Ectodermal cell (in vitro differentiated cells): ENCODE measurements at regions not wholly inside any gene's neighbourhood (a gene's known extent, or its start where the extent isn't known, plus 50 kb on each side); places are given as distances from the start of the nearest gene placed in this dataset.
"Not testable (repeated sequence)": the region's sequence is repeated elsewhere in the genome, so short reads cannot be mapped to it uniquely, and the experiment has no call there.

Experiments
- H3K27ac ChIP-seq: 2 replicates; pipeline ENCODE4 v1.7.0; 2013; ENCODE audit warnings: mild to moderate bottlenecking, low read depth, low read length; ENCODE audit not compliant: insufficient read depth, poor library complexity, severe bottlenecking
- H3K27me3 ChIP-seq: 2 replicates; pipeline ENCODE4 v1.7.0; 2013; ENCODE audit warnings: mild to moderate bottlenecking, low read length; ENCODE audit not compliant: insufficient read depth, control insufficient read depth, poor library complexity, severe bottlenecking
- H3K36me3 ChIP-seq: one replicate; pipeline ENCODE4 v1.7.0; 2013; ENCODE audit warnings: low read length; ENCODE audit not compliant: control insufficient read depth, insufficient read depth
- H3K4me1 ChIP-seq: one replicate; pipeline ENCODE4 v1.7.0; 2013; ENCODE audit warnings: low read length; ENCODE audit not compliant: control insufficient read depth, insufficient read depth
- H3K4me3 ChIP-seq: 2 replicates; pipeline ENCODE4 v1.7.0; 2013; ENCODE audit warnings: low read depth, low read length, control low read depth; ENCODE audit not compliant: insufficient read depth
- H3K9me3 ChIP-seq: 2 replicates; pipeline ENCODE4 v1.7.0; 2013; ENCODE audit warnings: mild to moderate bottlenecking, low read length, moderate library complexity; ENCODE audit not compliant: control insufficient read depth
- WGBS, 2 experiments: methylation state at CpG; one replicate each; pipeline ENCODE4 v1.1.7; 2013; ENCODE audit warnings: missing lambda C conversion rate in 2 of 2; 5-methylcytosine and 5-hydroxymethylcytosine counted together

DNA sequence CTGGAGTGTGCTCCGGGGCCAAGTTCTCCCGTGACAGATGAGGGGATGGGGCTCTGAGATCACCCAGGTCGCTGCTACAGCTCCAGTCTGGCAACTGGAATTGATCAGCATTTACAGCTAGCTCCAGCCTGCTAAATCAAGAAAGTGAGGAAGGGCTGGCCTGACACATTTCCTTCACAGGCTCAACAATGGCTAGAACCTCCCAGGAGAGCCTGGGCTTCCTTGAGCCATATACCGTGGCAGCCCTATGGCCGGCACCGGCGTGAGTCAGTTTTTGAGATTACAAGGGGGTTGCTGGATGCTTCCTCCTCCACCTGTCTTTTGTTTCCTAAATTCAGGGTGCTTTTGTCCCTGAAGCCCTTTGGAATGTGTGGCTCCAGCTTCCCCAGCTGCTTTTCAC lies 104.2 kb downstream of the ETS2 start:
- no peaks in the 10 kb centered on the region for H3K9me3 ChIP-seq
- 88 to 93% methylated on average over 7 of the region's 7 CpGs for WGBS, 2 experiments
- no peaks in the 10 kb centered on the region for H3K36me3 ChIP-seq
- H3K4me1 ChIP-seq, result peaks cover 18% of the 10 kb centered on the region
- H3K4me3 ChIP-seq, result no peak overlapping the region
- peaks cover 16% of the 10 kb centered on the region for H3K27me3 ChIP-seq
- no peak overlapping the region for H3K27ac ChIP-seq

DNA sequence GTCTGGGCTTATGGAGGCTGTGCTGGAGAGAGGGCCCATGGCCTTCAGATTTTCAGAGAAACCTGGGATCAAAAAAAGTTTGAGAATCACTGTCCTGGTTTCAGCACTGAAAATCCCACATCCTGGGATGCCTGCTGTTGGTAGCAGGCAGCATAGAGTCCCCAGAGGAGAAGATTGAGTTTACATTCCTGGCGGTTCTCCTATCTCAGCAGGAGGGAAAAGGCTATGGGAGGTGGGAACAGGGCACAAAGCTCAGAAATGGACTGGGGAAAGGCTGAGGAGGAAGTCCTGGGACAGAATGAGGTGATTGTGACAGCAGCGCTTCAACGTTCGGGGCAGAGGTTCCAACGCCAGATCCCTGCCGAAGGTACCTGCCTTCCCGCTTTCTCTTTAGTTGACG lies 103.4 kb downstream of the ETS2 start:
- Histone ChIP-seq H3K27ac (no peak overlapping the region), H3K4me3 (no peak overlapping the region)
- WGBS, 2 experiments, result 91 to 92% methylated on average over 8 of the region's 8 CpGs

DNA sequence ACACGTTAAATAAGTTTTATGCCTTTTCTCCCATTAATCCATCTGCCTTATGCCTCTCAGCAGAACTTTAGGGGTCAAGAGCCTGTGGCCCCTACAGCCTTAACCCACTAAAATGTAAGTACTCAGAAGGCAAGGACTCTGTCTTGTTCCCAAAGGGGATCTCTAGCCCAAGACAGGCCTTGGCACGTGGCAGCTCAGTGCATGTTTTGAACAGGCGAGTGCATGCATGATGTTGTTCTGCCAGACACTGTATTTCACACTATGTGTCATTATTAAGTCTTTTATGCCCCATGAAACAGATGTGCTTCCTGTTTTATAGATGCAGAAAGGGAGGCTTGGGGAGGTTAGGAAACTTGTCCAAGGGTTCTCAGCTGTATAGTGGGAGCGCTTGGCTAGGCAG lies 102.8 kb downstream of the ETS2 start:
- H3K27ac ChIP-seq, result no peak overlapping the region
- H3K4me3 ChIP-seq, result no peak overlapping the region
- peaks cover 12% of the 10 kb centered on the region for H3K27me3 ChIP-seq
- H3K4me1 ChIP-seq, result peaks cover 12% of the 10 kb centered on the region
- 88 to 90% methylated on average over 4 of the region's 4 CpGs for WGBS, 2 experiments
- no peaks in the 10 kb centered on the region for H3K36me3 ChIP-seq
- H3K9me3 ChIP-seq, result no peaks in the 10 kb centered on the region

More for the DNA sequence above, 103.4 kb downstream of the ETS2 start:
- Histone ChIP-seq H3K4me1 (peaks cover 12% of the 10 kb centered on the region), H3K27me3 (peaks cover 16% of the 10 kb centered on the region), H3K9me3 (no peaks in the 10 kb centered on the region), H3K36me3 (no peaks in the 10 kb centered on the region)

DNA sequence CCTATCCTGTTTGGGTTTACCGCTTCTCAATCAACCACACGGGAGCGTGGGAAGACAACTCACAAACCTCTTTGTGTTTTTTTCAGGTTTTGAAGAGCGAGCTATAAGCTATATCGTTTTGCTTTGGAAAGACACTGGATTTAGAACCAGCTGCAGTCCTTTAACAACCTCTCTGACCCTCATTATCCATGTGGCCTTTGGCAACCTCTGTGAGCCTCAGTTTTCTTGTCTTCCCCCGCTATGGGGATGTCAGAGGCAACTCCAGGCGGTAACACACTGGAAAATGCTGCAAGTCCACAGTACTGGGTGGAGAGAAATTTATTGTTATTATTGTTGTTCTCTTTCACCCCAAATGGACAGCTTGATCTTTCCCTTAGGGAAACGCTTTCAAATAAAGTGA lies 100.0 kb downstream of the ETS2 start:
- Histone ChIP-seq H3K27me3 (no peaks in the 10 kb centered on the region), H3K9me3 (no peaks in the 10 kb centered on the region), H3K36me3 (no peaks in the 10 kb centered on the region), H3K27ac (no peak overlapping the region), H3K4me3 (no peak overlapping the region), H3K4me1 (peaks cover 4% of the 10 kb centered on the region)
- WGBS, 2 experiments, result 82 to 83% methylated on average over 8 of the region's 8 CpGs

- no peaks in the 10 kb centered on the region for H3K27me3 ChIP-seq
- H3K9me3 ChIP-seq, result no peaks in the 10 kb centered on the region
- 84 to 100% methylated on average over 2 of the region's 4 CpGs for WGBS, 2 experiments
- H3K4me3 ChIP-seq, result no peak overlapping the region
- no peak overlapping the region for H3K27ac ChIP-seq
- no peaks in the 10 kb centered on the region for H3K36me3 ChIP-seq
- H3K4me1 ChIP-seq, result peaks cover 4% of the 10 kb centered on the region
Measured at GRCh38 chr21:38905328-38905727, 99.6 kb downstream of the ETS2 start.

GRCh38 chr21:38903690-38904139 lies 98.0 kb downstream of the ETS2 start:
- 84 to 89% methylated on average over 12 of the region's 13 CpGs for WGBS, 2 experiments
- no peak overlapping the region for H3K4me3 ChIP-seq
- H3K4me1 ChIP-seq, result peaks cover 4% of the 10 kb centered on the region
- no peaks in the 10 kb centered on the region for H3K27me3 ChIP-seq
- no peaks in the 10 kb centered on the region for H3K36me3 ChIP-seq
- no peaks in the 10 kb centered on the region for H3K9me3 ChIP-seq
- no peak overlapping the region for H3K27ac ChIP-seq

DNA sequence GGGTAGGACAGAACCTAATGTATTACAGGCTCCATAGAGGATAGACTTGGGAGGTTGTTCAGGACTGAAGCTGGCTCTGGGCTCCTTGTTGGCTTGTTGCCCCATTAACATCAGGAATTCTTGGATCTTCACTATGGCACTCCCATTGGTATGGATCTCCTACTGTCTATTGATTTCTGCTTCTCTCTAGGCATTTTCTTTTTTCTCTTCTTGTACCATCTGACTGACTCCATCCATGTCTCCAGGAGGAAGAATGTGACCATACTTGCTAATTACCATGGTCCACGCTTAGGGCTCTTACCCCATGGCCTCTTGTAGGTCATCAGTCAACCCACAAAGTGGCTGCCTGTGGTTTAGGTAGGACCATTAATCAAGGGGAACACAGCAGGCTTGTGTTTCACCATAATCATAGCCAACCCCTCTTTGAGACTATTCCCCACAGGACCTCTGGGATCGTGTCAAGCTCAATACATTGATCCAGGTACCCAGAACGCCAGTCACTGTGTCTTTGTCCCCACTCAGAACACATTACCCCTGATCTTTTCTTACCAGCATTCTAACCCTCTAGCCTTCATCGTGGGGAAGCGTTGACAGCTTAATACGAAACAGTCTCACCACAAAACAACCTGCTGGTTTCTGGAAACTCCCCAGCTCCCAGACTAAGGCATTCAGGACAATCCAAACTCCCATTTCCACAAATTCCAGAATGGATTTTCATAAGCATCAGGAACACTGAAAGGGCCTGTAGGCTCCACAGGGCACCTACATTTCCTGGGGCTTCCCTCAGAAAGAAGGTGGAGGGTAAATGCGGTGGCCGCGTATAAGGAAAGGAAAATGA lies 97.1 kb downstream of the ETS2 start:
- Histone ChIP-seq H3K4me1 (peaks cover 4% of the 10 kb centered on the region), H3K27ac (no peak overlapping the region), H3K9me3 (no peaks in the 10 kb centered on the region), H3K4me3 (no peak overlapping the region), H3K36me3 (no peaks in the 10 kb centered on the region), H3K27me3 (no peaks in the 10 kb centered on the region)
- WGBS, 2 experiments, result 92 to 94% methylated on average over 9 of the region's 9 CpGs

GRCh38 chr21:38900499-38900898 lies 94.8 kb downstream of the ETS2 start:
- WGBS, 2 experiments, result 80% methylated on average over 1 of the region's 2 CpGs; no CpG with 5 or more reads in 1 of the 2 experiments
- no peak overlapping the region for H3K27ac ChIP-seq

GRCh38 chr21:38899985-38900384 lies 94.3 kb downstream of the ETS2 start:
- WGBS, 2 experiments, result 86 to 89% methylated on average over 6 of the region's 6 CpGs
- not testable (repeated sequence) for H3K4me1 ChIP-seq, H3K9me3 ChIP-seq, H3K27ac ChIP-seq, H3K27me3 ChIP-seq, H3K4me3 ChIP-seq, H3K36me3 ChIP-seq

More at GRCh38 chr21:38900499-38900898, 94.8 kb downstream of the ETS2 start:
- Histone ChIP-seq H3K36me3 (no peaks in the 10 kb centered on the region), H3K27me3 (no peaks in the 10 kb centered on the region), H3K4me1 (no peaks in the 10 kb centered on the region), H3K4me3 (no peak overlapping the region), H3K9me3 (no peaks in the 10 kb centered on the region)

- 87 to 95% methylated on average over 2 of the region's 3 CpGs for WGBS, 2 experiments
- H3K36me3 ChIP-seq, result no peaks in the 10 kb centered on the region
- no peaks in the 10 kb centered on the region for H3K4me1 ChIP-seq
- H3K27ac ChIP-seq, result no peak overlapping the region
- no peaks in the 10 kb centered on the region for H3K9me3 ChIP-seq
- H3K4me3 ChIP-seq, result no peak overlapping the region
- no peaks in the 10 kb centered on the region for H3K27me3 ChIP-seq
Measured at GRCh38 chr21:38899277-38899947, 93.7 kb downstream of the ETS2 start.
